ENCODE measurements at regions not wholly inside any gene's neighbourhood (a gene's known extent, or its start where the extent isn't known, plus 50 kb on each side); places are given as distances from the start of the nearest gene placed in this dataset.

- TF ChIP-seq POLR2A (IDR thresholded peaks at IDR 0.05) (no peak), CTCF (IDR thresholded peaks at IDR 0.05) (no peak), EP300 (IDR thresholded peaks at IDR 0.05) (no peak)
Measured at GRCh38 chr20:52757411-52757810, 214.7 kb upstream of the TSHZ2 start.
